ENCODE measurements at regions not wholly inside any gene's neighbourhood (a gene's known extent, or its start where the extent isn't known, plus 50 kb on each side); places are given as distances from the start of the nearest gene placed in this dataset.

DNA sequence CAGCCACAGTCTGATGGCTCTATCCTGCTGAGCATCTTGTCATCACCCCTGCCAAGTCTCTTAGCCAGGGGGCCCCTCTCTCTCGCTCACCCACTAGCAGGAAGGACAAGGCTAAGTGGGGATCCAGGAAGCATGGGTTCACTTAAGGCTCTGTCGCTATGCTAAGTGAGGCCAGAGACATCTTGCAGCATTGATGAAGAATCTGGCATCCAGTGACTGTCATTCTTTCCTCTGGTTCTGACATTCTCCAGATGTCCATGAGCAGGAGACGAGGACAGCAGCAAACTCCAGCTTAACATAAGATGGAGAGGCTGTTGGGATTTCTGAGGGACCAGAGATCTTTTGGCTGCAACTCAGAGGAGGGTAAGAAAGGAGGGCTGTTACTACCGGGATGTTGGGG, 230.2 kb downstream of the TSHZ3 start:
- no peak for DNase-seq

DNA sequence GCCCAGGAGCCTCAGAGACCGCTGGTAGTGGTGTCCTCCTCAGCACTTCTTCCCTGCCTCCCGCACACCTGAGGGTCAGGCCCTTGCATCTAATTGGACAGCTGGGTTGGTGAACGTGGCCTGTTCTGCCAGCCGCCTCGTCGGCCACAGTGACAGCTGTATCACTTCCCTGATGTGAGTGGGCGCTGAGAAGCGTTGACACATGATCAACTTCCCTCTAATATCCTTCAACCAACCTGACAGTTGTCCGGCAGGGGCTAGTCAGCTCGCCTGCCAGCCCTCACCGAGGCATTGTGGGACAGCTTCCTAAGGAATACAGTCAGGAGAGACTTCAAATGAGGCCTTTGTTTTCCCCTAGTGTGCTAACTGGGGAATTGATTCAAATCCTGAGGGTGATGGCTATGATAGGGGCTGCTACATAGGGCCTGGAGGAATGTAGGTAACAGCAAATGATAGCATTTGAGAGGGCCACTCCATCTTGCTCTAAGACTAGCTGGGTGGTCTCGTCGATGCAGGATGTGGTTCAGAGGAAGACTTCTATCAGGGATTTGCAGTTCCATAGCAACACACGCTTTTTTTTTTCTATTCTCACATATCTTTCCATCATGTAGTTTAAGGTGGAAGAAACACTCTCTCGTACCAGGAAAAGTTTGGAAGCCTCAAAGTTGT, 230.8 kb downstream of the TSHZ3 start:
- no peak for DNase-seq

DNA sequence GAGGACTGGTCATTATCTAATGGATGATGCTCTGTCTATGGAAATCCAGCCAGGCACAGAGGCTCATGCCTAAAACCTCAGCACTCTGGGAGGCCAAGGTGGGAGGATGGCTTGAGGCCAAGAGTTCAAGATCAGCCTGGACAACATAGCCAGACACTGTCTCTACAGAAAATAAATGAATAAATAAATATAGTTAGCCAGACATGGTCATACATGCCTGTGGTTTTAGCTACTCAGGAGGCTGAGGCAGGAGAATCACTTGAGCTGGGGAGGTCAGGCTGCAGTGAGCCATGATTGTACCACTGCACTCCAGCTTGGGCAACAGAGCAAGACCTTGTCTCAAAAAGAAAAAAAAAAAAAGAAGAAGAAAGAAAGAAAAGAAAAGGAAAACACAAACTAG, 234.7 kb downstream of the TSHZ3 start:
- DNase-seq = no peak

DNA sequence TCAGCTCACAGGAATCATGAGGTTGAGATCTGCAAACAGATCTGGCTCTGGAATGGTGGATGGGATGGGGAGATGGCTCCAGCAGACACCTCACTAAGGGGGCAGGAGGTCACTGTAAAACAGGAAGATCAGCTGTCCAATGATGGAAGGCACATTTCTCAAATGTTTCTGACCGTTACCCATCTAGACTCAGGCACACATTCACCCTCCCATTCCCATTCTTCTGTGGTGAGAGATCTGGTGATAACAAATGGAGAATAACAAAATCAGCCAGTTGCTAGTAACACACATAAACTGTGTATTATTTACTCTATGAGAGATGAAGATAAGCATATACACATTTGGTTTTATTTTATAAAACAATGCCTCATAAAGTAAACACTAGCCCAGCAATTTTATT, 235.9 kb downstream of the TSHZ3 start:
- DNase-seq = no peak

DNA sequence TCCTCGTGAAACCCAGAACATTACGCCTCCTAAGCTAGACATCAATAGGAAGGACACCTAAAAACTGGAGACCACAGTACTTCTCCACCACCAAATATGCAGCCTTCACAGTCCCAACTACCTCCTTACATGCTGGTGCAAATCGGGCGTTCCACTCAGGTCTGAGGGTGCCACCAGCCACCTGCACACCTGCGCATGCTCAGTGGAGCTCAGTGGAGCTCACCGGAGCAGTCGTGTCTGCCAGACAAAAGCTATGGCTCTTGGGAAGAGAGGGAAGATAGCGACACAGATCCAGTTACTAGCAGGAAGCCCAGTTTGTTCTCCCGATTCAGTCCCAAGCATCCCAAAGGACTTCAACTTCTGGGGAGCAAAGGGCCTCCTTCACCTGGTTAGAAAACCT, 237.1 kb downstream of the TSHZ3 start:
- no peak for DNase-seq

DNA sequence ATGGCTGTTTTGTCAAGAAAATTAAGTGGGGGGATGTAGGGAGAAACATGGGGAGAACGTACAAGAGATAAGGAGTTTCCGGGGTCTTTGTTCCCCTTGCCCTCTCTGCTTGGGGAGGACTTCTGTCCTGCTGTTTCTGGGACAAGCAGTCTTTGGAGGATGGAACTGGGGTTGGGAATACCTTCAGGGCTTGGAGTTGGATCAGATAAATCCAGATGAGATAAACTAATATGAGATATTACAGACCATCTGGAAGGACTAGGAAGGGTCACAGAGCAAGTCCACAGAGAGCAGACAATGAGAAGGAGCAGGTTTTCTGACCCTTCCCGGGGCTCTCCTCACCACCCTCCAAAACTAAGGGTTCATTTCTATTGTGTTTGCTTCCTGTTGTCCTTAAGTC, 237.5 kb downstream of the TSHZ3 start:
- no peak for DNase-seq

DNA sequence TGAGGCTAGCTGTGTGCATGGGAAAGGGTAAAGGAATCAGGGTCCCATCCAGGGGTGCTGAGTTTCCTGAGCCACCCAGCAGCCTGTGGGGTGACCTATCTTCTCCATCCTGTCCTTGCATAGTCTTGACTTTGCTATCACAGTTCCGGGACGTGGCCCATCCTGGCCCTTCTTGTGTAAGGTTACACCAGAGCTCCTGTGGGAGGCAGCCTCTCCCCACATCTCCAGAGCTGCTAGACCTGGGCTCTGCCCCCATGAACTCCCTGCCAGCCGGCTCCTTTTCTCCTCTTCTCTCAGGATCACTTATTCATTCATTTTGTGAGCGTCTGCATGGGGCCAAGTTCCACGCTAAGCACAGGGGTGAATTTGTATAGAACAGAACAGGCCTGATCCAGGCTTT, 238.9 kb downstream of the TSHZ3 start:
- no peak for DNase-seq

DNA sequence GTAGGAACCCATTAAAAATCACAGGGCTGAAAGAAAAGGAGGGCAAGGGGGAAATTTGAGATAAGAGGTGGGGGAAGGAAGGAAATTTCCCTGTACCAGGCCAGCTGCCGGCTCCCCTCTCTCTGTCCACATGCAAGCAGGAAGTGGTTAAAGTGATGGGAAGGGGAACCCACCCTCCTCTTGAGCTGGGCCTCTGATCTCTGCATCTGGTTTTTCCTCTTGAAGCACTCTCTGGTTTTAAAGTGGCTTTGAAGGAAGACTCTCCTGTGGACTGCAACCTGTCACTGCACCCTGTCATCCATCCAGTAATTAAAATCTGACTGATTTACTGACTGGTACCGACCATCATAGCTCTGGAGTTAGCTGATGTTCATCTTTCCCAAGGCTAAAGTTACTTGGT, 239.6 kb downstream of the TSHZ3 start:
- no peak for DNase-seq

DNA sequence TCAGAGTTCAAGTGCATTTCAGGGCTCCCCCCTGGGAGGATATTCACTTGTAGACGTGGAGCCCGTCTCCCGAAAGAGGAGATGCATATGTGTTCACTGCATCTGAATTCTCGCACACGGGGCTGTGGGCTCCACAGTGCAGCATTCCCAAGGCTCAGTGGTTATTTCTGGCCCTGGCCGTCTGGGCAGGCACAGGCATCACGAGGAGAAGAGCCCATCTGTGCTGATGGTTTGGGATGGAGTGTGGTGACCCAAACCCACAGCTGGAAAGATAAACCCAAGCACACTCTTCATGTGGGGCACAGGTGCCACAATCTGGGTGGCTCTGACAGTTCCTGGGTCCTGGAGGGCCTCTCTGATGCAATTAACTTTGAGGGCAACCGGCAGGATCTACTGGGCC, 242.1 kb downstream of the TSHZ3 start:
- no peak for DNase-seq

DNA sequence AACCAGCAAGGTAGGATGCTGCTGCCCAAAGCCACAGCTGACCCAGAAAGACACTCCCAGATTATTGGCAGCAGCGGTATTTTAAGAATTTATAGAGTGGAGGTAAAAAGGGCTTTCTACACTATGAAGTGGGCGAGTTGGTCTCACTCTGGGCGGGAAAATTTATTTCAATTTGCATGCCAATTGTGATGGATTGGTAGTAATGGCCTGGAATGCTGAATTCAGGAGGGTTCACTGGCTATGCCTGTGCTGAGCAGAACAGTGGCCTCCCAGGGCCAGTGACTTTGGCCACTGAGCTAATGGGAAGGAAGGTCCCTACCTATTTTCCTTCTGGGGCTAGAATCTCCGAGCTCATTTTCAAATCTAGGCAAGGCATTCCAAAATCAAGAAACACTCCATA, 243.5 kb downstream of the TSHZ3 start:
- no peak for DNase-seq

DNA sequence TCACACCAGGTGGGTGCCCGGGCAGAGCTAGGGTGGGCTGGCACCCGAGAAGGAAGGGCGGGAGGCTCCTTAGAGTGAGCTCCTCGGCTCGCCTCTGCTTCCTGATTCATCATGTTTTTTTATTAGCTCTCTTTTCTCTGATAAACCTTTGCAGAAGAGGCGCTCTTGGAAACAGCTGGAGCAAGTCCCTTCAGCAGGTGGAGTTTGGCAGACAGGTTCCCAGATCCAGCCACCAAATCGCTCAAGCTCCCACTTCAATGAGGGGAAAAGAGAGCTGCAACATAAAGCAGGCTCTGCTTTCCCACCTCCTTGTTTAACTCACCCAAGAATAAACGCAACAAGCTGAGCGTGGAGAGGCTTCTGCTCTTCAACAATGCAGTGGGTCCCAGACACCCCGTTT, 244.8 kb downstream of the TSHZ3 start:
- no peak for DNase-seq

DNA sequence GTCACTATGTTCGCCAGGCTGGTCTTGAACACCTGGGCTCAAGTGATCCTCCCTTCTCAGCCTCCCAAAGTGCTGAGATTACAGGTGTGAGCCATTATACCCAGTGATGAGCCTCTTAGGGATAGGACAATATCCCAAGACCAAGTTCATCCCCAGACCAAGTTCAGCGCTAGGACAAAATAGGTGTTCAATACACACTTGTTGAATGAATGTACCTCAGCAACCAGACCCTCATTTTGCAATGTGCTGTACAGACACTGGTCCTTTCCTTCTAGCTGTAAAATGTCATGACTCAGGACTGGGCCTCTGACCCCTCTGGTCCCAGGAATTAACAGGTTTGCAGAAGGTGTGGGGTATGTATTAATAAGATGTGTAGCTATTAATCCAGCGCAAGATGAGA, 246.0 kb downstream of the TSHZ3 start:
- no peak for DNase-seq

DNA sequence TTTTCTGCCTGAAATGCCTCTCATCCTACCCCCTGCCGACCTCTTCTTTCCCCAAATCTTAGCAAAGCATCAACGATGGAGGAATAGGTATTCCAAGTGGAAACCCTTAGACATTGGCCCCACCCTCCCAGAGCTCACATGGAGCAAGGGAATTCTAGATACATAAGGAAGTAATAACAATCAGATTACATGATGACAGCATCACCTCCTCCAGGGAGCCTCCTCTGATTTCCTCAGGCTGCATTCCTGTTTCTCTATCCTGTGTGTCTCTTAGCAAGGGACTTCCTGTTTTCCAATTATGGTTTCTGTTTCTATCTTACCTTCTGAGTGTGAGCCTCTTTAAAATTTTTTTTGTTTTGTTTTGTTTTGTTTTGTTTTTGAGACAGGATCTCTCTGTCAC, 246.6 kb downstream of the TSHZ3 start:
- no peak for DNase-seq

DNA sequence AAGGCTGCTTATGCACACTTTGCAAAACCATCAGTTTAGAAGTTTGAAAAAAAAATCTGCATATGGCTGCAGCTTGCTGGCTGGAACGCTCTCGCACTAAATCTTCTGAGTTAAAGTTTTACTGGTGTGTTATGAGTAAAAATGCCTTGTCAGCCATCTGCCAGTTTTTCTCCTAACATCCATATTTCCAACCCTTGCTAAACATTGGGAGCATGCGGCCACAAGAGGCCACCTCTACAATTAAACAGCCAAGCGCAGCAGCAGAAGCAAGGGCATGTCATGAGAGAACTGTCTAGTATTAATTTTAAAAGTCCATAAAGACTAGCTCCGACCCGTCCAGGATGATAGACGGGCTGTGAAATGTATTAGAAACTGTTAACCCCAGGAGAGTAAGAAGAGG, 248.3 kb downstream of the TSHZ3 start:
- no peak for DNase-seq

DNA sequence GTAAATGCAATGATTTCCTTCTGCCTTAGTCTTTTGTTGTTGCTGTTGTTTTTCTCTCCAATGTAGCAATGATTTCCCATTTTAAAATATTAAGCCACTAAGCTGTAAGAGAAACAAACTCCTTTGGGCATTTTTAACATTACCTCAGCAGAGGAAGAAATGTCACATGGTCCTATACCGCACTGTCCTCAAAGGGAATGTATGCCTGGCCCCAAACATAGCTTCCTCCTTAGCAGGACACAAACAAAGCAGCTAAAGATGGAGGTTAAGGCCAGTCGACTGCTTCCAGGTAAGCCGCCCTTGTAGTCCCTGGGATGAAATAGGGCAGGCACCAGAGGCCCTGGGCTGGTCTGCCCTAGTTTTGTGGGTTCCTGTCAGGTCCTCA, 249.0 kb downstream of the TSHZ3 start:
- DNase-seq = no peak

DNA sequence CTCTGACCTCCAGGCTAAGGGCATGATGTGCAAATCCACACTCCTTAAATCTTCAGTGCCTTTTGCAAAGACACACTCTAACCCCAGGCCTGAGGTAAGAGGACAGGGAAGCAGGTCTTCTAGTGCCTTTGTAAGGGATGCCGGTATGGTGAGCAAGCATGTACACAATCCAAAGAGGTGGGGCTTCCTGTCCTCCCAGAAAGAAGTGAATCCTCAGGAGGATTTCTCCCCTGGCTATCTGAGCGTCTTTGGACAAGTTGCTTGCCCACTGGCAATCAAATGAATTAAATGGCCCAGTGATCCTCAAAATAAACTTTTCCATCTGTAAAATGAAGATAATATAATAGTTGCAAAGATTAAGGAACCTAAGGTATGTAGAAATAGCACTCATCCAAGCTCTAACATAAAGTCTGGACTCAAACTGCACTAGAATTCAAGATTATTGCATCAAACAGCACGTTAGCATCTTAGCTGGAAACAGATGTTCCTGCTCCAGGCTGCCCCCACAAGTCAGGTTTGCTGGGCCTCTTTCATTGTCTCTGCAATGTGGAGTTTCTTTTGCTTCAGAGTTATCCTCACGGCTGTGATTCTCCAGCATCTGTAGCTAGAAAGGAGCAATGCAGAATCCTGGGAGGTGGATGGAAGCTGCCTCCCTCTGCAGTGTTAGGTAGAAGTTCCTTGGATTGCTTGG, 249.6 kb downstream of the TSHZ3 start:
- no peak for DNase-seq

DNA sequence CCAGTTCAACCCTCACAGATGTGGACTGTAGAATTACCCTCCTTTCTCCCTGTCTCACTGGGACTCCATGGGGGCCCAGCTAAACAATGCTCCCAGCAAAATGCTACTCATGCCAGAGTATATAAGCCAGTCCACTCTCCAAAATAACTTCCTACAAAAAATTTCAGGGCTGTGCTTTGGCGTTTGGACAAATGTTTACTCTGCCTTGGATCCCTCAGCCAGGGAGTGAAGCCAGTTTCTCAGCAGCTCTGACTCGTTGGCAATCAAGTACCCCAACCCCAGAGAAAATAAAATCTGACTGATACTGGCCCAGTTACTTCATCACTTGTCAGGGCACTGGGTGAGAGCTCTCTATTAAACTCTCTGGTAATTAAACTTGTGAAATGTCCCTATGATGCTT, 250.4 kb downstream of the TSHZ3 start:
- no peak for DNase-seq

DNA sequence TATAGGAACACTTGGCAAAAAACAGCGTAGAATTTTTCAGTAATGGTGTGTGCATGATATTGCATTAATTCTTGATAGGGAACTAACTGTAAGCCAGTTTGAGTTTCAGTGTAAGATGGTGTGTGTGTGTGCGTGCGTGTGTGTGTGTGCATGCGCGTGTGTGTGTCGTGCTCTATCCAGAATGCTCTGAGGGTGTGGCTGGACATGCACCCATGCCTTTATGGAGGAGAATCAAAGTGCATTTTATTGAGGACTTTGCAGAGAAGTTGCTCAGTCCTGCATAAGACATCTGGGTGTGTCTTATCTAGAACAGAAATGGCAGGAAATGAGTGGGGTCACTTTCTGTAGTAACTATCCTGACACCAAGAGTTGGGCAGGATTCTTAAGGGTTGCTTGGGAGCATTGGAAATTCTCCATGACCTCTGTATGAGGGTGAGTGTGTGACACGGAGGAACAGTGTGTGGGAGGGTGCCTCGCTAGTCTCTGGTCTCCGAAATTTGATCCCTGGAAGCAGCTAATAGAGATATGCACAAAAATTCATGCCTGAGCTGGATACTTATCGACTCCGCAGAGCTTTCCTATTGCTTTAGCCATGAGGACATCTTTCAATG, 252.2 kb downstream of the TSHZ3 start:
- DNase-seq = no peak

DNA sequence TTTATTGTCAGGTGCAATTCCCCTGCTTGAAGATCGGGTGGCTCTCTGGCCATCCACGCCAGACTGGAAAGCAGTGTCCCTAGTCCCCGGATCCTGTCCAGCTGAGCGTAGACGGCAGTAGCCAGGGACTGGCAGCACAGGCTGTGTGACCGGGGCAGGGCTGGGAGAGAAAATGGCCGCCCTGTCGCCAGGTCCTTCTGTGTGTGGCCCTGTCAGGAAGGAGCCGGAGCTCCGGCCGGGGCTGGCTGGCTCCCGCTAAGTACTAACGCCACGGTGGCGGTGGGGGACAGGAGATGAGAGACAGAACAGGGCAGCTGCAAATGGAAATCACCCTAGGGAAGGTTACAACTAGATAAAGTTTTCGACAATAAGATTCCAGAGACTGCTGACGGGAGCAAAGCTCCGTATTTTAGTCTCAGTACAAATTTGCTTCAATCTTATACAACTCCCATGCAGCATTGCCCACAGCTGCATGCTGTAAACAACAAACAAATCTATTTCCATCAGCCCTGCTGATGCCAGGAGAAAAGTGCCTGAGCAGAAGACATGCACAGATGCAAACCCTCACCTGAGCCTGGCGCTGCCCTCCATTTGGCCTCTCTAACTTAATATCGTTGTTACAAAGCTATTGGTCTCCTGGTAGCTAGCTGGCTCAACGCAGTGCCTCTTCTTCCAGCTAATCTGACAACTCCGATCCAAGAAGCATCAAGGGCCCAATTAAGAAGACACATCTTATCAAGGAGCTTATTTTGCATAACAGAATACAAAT, 253.0 kb downstream of the TSHZ3 start:
- no peak for DNase-seq

DNA sequence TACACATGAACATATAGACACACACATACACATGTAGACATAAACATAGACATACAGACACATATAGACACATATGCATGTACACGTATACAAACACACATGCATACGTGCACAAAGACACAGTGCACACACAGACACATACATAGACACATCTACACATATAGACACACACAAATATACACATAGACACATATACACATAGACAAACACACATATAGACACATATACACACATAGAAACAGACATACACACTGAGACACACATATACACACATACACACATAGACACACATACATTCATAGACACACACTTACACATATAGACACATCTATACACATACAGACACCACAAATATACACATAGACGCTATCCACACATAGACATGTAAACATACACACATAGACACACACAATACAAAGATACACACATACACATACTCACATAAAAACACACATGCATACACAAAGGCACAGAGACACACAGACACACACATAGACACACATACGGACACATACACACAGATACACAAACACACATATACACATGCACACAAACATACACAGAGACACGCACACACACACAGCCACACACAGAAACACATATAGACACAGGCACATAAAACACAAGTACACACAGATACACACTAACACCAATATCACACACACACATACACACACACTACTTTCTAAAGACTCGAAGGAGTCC, 254.0 kb downstream of the TSHZ3 start:
- no peak for DNase-seq

DNA sequence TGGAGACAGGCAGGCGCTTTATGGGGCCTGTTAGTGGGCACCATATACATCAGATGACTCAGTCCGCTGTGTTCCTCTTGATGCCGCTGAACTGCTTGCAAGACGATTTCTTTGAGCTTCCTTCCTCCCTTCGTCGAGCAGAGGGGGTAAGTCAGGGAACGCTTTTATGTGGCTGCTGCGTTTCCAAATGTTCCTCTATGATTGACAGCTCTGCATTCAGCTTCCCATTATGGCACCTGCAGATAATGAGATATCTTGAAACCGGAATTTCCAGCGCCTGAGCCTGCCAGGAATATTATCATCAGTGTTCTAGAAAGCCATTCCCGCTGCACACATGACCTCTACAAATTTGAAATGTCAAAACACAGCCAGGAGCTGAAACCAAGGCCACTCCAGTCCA, 257.0 kb downstream of the TSHZ3 start:
- DNase-seq = no peak

DNA sequence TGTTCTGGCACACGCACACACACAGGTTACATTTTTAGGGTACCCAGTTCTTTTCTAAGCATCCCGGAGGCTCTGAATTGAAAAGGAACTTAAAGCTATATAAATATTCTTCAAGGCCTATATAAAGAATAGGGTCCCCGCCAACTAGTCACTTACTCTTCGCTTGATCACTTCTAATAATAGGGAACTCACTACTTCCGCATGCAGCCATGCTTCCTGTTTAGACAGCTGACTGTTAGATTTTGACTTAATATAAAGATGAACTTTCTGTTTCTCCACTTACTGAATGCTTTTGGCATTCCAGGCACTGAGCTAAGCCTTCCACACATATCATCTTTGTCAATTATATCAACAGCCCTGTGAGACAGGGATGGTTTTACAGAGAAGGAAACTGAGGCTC, 259.6 kb downstream of the TSHZ3 start:
- no peak for DNase-seq

DNA sequence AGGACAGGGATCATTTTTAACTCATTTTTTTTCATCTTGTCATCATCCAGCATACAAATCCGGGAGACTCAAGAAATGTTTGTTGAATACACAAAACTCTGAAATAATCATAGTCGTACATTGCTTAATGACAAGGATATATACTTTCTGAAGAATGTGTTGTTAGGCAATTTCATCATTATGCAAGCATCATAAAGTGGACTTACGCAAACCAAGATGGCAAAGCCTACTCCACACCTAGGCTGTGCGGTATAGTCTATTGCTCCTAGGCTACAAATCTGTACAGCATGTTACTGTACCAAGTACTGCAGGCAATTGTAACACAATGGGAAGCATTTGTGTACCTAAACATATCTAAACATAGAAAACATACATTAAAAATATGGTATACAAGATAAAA, 264.1 kb downstream of the TSHZ3 start:
- no peak for DNase-seq

Measured in NCI-H446 treated with DMSO at 0.1 percent for 48 hours (cell line).